Endodermal cell (in vitro differentiated cells): ENCODE measurements at regions not wholly inside any gene's neighbourhood (a gene's known extent, or its start where the extent isn't known, plus 50 kb on each side); places are given as distances from the start of the nearest gene placed in this dataset.

Experiments used
- DNase-seq: peaks from one replicate; pipeline ENCODE4 v3.0.0-alpha.2; 2017
- H3K27ac ChIP-seq: 2 replicates; pipeline ENCODE4 v1.5.1; 2013; ENCODE audit warnings: mild to moderate bottlenecking, low read depth, low read length, moderate library complexity
- H3K27me3 ChIP-seq: 2 replicates; pipeline ENCODE4 v1.6.1; 2013; ENCODE audit warnings: mild to moderate bottlenecking, low read length, moderate library complexity; ENCODE audit not compliant: insufficient read depth, control insufficient read depth, poor library complexity, severe bottlenecking
- H3K36me3 ChIP-seq: 2 replicates; pipeline ENCODE4 v1.7.0; 2013; ENCODE audit warnings: mild to moderate bottlenecking, low read length, moderate library complexity; ENCODE audit not compliant: control insufficient read depth, insufficient read depth
- H3K4me1 ChIP-seq: one replicate; pipeline ENCODE4 v1.7.0; 2013; ENCODE audit warnings: low read length; ENCODE audit not compliant: control insufficient read depth, insufficient read depth
- H3K4me3 ChIP-seq: 2 replicates; pipeline ENCODE4 v1.5.1; 2013; ENCODE audit warnings: mild to moderate bottlenecking, low read length, moderate library complexity
- H3K9ac ChIP-seq: 2 replicates; pipeline ENCODE4 v1.6.1; 2013; ENCODE audit warnings: mild to moderate bottlenecking, low read length, moderate library complexity; ENCODE audit not compliant: poor library complexity, severe bottlenecking; ENCODE audit errors: extremely low read depth
- H3K9me3 ChIP-seq: 2 replicates; pipeline ENCODE4 v1.6.1; 2013; ENCODE audit warnings: mild to moderate bottlenecking, low read length, moderate library complexity; ENCODE audit not compliant: control insufficient read depth
- H3K27ac Mint-ChIP-seq: 2 replicates; pipeline ENCODE4 v1.8.0; 2020; ENCODE audit warnings: mixed read lengths
- H3K27me3 Mint-ChIP-seq: 2 replicates; pipeline ENCODE4 v1.8.0; 2021; ENCODE audit warnings: mild to moderate bottlenecking, mixed read lengths; ENCODE audit not compliant: insufficient read depth
- H3K36me3 Mint-ChIP-seq: 2 replicates; pipeline ENCODE4 v1.8.0; 2020; ENCODE audit warnings: low read depth, mixed read lengths
- H3K4me1 Mint-ChIP-seq: 2 replicates; pipeline ENCODE4 v1.8.0; 2020; ENCODE audit warnings: mixed read lengths
- H3K4me3 Mint-ChIP-seq: 2 replicates; pipeline ENCODE4 v1.8.0; 2020; ENCODE audit warnings: mild to moderate bottlenecking, moderate library complexity, mixed read lengths
- H3K9me3 Mint-ChIP-seq: 2 replicates; pipeline ENCODE4 v1.8.0; 2020; ENCODE audit warnings: mild to moderate bottlenecking, mixed read lengths
- WGBS, 2 experiments: methylation state at CpG; one replicate each; pipeline versions ENCODE4 v1.1.5 to v1.1.7; 2013; ENCODE audit warnings: missing lambda C conversion rate in 2 of 2, mixed read lengths in 1 of 2; ENCODE audit not compliant: insufficient coverage in 1 of 2, insufficient read length in 1 of 2; 5-methylcytosine and 5-hydroxymethylcytosine counted together
- TF ChIP-seq, protein P1 (sequence below): fragments of 200-600 bp; sonication (generic); conservative IDR thresholded peaks from 2 replicates; pipeline ENCODE4 v1.5.0; 2021; ENCODE audit warnings: antibody characterized with exemption, mild to moderate bottlenecking

DNA sequence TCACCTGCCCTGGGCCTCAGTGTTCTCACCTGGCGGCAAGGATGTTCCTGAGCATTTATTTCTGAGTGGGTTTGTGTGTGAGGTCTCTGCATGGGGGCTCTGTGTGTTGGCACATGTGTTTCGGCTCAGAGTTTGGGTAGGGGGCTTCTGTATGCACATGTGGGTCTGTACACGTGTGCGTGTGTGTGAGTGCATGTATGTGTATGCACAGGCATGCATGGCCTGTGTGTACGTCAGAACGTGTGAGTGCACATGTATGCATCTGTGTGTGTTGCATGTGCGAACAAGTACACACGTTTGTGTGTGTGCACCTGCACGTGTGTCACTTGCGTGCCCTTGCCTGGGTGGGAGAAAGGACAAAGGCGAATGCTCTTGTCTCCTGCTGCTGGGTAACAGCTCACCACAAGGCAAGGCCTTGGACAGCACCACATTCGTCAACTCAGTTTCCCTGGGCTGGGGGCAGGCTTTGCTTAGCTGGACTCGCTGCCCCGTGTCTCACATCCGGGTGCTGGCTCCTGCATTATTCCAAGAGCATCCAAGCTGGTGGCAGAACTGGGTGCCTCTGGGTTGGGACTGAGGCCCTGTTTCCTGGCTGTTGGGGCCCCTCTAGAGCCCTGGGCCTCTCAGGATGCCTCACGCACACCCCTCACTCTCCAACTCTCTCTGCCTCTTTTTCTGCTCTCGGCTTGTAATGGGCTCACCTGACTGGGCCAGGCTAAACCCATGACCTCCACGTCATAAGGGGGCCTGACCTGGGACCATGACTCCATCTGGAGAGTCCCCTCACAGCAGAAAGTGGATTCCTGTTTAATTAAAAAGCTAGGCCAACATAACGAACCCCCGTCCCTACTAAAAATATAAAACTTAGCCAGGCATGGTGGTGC is 153.6 kb upstream of the C14orf180 start:
- no peak overlapping the region for H3K4me3 ChIP-seq
- DNase-seq = peak; percentile 39
- no peaks in the 10 kb centered on the region for H3K36me3 Mint-ChIP-seq
- no peaks in the 10 kb centered on the region for H3K4me1 Mint-ChIP-seq
- no peak overlapping the region for H3K4me3 Mint-ChIP-seq
- H3K27ac Mint-ChIP-seq = no peak overlapping the region
- no peaks in the 10 kb centered on the region for H3K36me3 ChIP-seq
- H3K27me3 Mint-ChIP-seq = no peaks in the 10 kb centered on the region
- H3K27me3 ChIP-seq = no peaks in the 10 kb centered on the region
- WGBS, 2 experiments = 89 to 91% methylated on average over 16 to 20 of the region's 20 CpGs
- no peaks in the 10 kb centered on the region for H3K9me3 ChIP-seq
- no peak overlapping the region for H3K27ac ChIP-seq
- no peaks in the 10 kb centered on the region for H3K4me1 ChIP-seq
- TF ChIP-seq, protein P1, sequence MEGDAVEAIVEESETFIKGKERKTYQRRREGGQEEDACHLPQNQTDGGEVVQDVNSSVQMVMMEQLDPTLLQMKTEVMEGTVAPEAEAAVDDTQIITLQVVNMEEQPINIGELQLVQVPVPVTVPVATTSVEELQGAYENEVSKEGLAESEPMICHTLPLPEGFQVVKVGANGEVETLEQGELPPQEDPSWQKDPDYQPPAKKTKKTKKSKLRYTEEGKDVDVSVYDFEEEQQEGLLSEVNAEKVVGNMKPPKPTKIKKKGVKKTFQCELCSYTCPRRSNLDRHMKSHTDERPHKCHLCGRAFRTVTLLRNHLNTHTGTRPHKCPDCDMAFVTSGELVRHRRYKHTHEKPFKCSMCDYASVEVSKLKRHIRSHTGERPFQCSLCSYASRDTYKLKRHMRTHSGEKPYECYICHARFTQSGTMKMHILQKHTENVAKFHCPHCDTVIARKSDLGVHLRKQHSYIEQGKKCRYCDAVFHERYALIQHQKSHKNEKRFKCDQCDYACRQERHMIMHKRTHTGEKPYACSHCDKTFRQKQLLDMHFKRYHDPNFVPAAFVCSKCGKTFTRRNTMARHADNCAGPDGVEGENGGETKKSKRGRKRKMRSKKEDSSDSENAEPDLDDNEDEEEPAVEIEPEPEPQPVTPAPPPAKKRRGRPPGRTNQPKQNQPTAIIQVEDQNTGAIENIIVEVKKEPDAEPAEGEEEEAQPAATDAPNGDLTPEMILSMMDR = no peak
- no peaks in the 10 kb centered on the region for H3K9me3 Mint-ChIP-seq
- H3K9ac ChIP-seq = no peak overlapping the region

DNA sequence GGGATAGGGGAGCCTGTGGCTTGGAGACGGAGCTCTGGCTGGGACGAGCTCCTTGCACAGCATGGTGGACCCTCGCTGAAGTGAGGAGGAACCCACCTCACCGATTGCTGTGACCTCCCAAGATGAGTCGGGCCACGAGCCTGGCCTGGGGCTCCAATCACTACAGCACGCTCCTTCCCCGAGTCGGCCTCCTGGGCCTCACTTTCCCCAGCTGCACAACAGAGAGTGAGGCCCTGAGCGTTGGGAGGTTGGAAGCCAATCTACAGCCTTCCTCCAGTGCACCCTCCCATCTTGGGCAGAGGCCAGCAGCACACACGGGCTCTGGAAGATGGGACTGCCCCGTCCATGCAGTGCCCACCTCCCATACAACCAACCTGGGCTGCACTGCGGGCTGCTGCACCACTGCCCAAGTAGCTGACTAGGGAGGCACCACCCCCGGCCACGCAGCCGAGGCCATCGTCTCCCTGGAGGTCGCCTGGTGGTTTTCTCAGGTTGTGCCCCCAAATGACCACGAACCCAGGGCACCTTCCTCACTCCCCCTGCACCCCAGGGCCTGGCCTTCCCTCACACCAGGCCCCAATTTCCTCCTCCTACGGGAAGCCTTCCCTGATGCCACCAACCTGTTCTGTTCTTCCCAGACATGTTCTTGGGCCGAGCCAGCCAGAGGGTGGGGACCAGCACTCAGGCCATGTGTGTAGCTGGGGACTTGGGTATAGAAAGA is 152.3 kb upstream of the C14orf180 start:
- Mint-ChIP-seq H3K36me3 (no peaks in the 10 kb centered on the region), H3K27ac (no peak overlapping the region), H3K9me3 (no peaks in the 10 kb centered on the region), H3K4me3 (no peak overlapping the region), H3K27me3 (no peaks in the 10 kb centered on the region), H3K4me1 (no peaks in the 10 kb centered on the region)
- Histone ChIP-seq H3K4me1 (no peaks in the 10 kb centered on the region), H3K9ac (no peak overlapping the region), H3K27me3 (no peaks in the 10 kb centered on the region), H3K27ac (no peak overlapping the region), H3K9me3 (no peaks in the 10 kb centered on the region), H3K36me3 (no peaks in the 10 kb centered on the region), H3K4me3 (no peak overlapping the region)
- no peak for DNase-seq
- TF ChIP-seq, protein P1 = no peak
- WGBS, 2 experiments = 90 to 93% methylated on average over 17 to 21 of the region's 21 CpGs

DNA sequence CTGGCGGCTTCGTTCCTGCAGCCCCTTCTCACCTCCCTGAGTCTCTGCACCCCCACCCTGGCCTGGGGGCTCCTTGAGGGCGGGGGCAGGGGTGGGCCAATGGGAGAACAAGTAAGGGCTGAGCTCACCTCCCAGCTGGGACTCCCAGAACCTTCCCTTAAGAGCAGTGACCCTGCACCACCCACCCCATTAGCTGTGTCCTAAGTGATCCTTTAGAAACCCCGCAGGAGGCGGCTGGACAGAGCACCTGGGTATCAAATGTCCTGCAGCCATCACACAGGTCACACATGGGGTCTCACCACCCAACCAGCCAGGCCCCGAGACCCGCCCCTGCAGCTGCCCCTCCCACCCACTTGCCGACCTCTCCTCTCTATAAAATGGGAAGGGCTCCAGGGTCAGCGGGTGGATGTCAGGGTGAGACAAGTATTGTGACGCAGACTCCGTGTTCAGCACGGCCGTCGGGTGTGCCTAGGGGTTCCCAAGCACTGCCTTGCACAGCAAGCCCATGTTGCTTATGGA is 151.2 kb upstream of the C14orf180 start:
- no peak overlapping the region for H3K9ac ChIP-seq
- no peaks in the 10 kb centered on the region for H3K4me1 ChIP-seq
- no peak overlapping the region for H3K4me3 Mint-ChIP-seq
- no peaks in the 10 kb centered on the region for H3K9me3 Mint-ChIP-seq
- no peak overlapping the region for H3K4me3 ChIP-seq
- WGBS, 2 experiments = 84 to 86% methylated on average over 9 to 14 of the region's 14 CpGs
- H3K27ac ChIP-seq = no peak overlapping the region
- H3K9me3 ChIP-seq = no peaks in the 10 kb centered on the region
- no peak overlapping the region for H3K27ac Mint-ChIP-seq
- no peaks in the 10 kb centered on the region for H3K36me3 Mint-ChIP-seq
- no peak for DNase-seq
- no peaks in the 10 kb centered on the region for H3K27me3 Mint-ChIP-seq
- no peaks in the 10 kb centered on the region for H3K4me1 Mint-ChIP-seq
- H3K36me3 ChIP-seq = no peaks in the 10 kb centered on the region
- H3K27me3 ChIP-seq = no peaks in the 10 kb centered on the region
- TF ChIP-seq, protein P1 = no peak
